ENCODE measurements at regions not wholly inside any gene's neighbourhood (a gene's known extent, or its start where the extent isn't known, plus 50 kb on each side); places are given as distances from the start of the nearest gene placed in this dataset.

DNA sequence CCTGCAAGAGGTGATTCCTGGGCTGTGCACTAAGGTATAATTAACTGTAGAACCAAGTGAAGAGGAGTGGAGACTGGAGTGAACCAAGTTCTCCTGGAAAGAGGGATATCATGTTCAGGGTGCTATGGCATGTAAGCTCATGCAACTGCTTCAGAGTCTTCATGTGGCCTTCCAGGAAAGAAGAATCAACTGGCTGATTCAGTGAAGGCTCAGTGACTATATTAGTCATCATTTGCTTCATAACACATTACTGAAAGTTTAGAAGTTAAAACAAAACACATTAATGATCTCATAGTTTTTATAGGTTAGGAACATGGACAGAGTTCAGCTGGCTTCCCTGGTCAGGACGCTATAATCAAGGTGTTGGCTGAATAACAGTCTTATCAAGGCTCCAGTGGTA is 1200.8 kb upstream of the GYPC start:
- TF ChIP-seq CTCF (IDR thresholded peaks at IDR 0.05; ENCODE audit: borderline replicate concordance, insufficient read depth, low read depth, low read length), result no peak

DNA sequence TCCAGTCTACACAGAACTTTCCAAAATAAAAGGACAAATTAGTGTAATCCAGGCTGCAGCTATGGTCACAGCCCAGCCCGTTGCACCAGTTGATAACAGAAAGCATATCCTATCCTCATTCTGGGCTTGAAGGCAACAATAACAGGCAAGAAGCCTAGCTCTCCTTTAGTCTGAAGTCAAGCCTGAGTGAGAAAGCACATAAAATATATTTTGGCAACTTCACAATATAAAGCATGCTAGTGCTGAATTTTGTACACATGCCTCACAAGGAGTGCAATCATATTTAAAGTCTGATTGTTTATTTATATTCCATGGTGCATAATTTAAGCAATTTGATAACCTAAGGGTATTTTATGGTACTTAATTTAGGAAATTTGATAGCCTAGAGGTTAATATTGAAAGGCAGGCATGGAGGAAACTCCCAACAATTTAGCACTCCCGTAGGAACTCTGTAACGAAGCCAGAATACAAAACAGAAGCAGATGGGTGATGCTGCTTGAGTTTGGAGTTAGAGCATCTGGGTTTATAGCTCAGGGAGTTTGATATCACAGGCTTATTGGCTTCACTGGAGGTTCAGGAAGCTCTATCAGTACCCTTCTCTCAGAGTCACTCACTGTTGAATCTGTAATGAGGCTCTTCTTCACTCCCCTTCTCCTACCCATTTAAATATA is 1199.1 kb upstream of the GYPC start:
- H3K4me3 ChIP-seq (ENCODE audit: low read depth, low read length), result no peak overlapping the region
- TF ChIP-seq CTCF (IDR thresholded peaks at IDR 0.05; ENCODE audit: borderline replicate concordance, insufficient read depth, low read depth, low read length), result no peak

More for the DNA sequence above, 1200.8 kb upstream of the GYPC start:
- no peak overlapping the region for H3K4me3 ChIP-seq (ENCODE audit: low read depth, low read length)

- no peak overlapping the region for H3K4me3 ChIP-seq (ENCODE audit: low read depth, low read length)
These were observed 1184.0 kb upstream of the GYPC start for GRCh38 chr2:125471963-125472362.

GRCh38 chr2:125479143-125479636 is 1176.8 kb upstream of the GYPC start:
- TF ChIP-seq CTCF (IDR thresholded peaks at IDR 0.05; ENCODE audit: borderline replicate concordance, insufficient read depth, low read depth, low read length), result no peak
- no peak overlapping the region for H3K4me3 ChIP-seq (ENCODE audit: low read depth, low read length)

More at GRCh38 chr2:125471963-125472362, 1184.0 kb upstream of the GYPC start:
- peak; percentile 80 for TF ChIP-seq CTCF (IDR thresholded peaks at IDR 0.05; ENCODE audit: borderline replicate concordance, insufficient read depth, low read depth, low read length)

- no peak overlapping the region for H3K4me3 ChIP-seq (ENCODE audit: low read depth, low read length)
- no peak for TF ChIP-seq CTCF (IDR thresholded peaks at IDR 0.05; ENCODE audit: borderline replicate concordance, insufficient read depth, low read depth, low read length)
These were observed 1165.7 kb upstream of the GYPC start for GRCh38 chr2:125490308-125490707.

DNA sequence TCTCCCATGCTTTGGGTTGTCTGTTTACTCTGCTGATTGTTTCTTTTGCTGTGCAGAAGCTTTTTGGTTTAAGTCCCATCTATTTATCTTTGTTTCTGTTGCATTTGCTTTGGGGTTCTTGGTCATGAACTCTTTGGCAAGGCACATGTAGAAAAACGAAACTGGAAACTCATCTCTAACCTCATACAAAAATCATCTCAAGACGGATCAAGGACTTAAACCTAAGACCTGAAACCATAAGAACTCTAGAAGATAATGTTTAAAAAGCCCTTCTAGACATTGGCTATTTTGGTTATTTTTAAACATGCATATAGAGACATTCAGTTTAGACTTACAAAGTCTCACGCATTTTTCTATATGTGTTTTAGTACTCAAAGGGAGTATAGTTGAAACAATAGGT is 1164.3 kb upstream of the GYPC start:
- H3K4me3 ChIP-seq (ENCODE audit: low read depth, low read length), result no peak overlapping the region
- no peak for TF ChIP-seq CTCF (IDR thresholded peaks at IDR 0.05; ENCODE audit: borderline replicate concordance, insufficient read depth, low read depth, low read length)

DNA sequence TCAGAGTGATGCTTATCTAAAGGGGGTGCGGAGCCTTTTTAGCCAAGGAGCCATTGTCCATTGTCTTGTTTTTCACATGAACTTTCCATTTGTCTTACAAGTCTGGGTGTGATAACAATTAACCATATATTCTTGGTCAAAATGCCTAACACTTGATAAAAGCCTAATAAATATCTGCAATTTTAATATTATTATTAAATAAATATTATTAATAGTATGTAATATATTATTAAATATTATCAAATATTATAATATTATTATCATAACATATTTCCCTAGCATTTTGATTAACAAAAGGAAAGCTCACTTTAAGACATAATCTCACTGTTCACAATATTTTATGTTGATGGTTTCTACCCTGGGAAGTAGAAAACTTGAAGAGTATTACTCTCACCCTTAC is 1143.6 kb upstream of the GYPC start:
- no peak overlapping the region for H3K4me3 ChIP-seq (ENCODE audit: low read depth, low read length)
- TF ChIP-seq CTCF (IDR thresholded peaks at IDR 0.05; ENCODE audit: borderline replicate concordance, insufficient read depth, low read depth, low read length), result no peak
